GM12878 (cell line): ENCODE measurements at regions not wholly inside any gene's neighbourhood (a gene's known extent, or its start where the extent isn't known, plus 50 kb on each side); places are given as distances from the start of the nearest gene placed in this dataset.

Experiments used
- ATAC-seq: fragments of 200-7000 bp; cut with Tn5 transposase; 3 replicates; pipeline ENCODE4 v1.9.1; 2020; ENCODE audit warnings: mild to moderate bottlenecking, moderate library complexity
- BruUV-seq: library from RNA; stranded (reverse); fragments of 400-500 nt; replicated peaks from 2 replicates; lab custom pipeline; 2021; lab: Mats Ljungman, UMichigan
- CTCF ChIA-PET: fragments of 300-600 bp; sonication (Branson Sonifier 250); formaldehyde crosslinking; extraction: SDS; loops from one replicate; lab custom pipeline; 2021; ENCODE audit warnings: inconsistent platforms; lab: Yijun Ruan, JAX
- POLR2A ChIA-PET: fragments of 350-600 bp; formaldehyde crosslinking; extraction: SDS; loops from one replicate; lab custom pipeline; 2021; ENCODE audit warnings: inconsistent platforms; lab: Charles Lee
- RAD21 ChIA-PET: fragments of 300-600 bp; sonication (Branson Sonifier 250); formaldehyde crosslinking; loops from one replicate; lab custom pipeline; 2023; ENCODE audit warnings: antibody characterized with exemption; ENCODE audit not compliant: unreplicated experiment; lab: Charles Lee
- SMC1A ChIA-PET: fragments of 300-600 bp; sonication (Branson Sonifier 250); formaldehyde crosslinking; loops from one replicate; lab custom pipeline; 2023; ENCODE audit not compliant: unreplicated experiment, uncharacterized antibody; lab: Charles Lee
- DNase-seq: peaks from one replicate; pipeline ENCODE4 v3.0.0-alpha.2; 2011; ENCODE audit warnings: low read depth, low spot score
- FAIRE-seq: peaks from 3 replicates; lab custom pipeline; 2011; peaks lifted over from hg19 to GRCh38; lab: Jason Lieb, UNC
- H2AFZ ChIP-seq: 2 replicates; pipeline ENCODE4 v1.6.0; 2011; ENCODE audit warnings: low read depth, low read length, control low read depth; ENCODE audit not compliant: control insufficient read depth
- H3K27ac ChIP-seq: 2 replicates; pipeline ENCODE4 v1.5.1; 2011; ENCODE audit warnings: control low read depth; ENCODE audit not compliant: control insufficient read depth, insufficient read depth
- H3K27me3 ChIP-seq, 2 experiments: replicated peaks in 1 of 2; 2 replicates each; pipeline versions ENCODE4 v1.6.0 to v1.6.1; 2011; ENCODE audit warnings: low read length in 1 of 2; ENCODE audit not compliant: control insufficient read depth in 2 of 2, insufficient read depth in 2 of 2
- H3K36me3 ChIP-seq, 2 experiments: 2 replicates each; pipeline ENCODE4 v1.5.1; 2011; ENCODE audit warnings: low read length in 1 of 2; ENCODE audit not compliant: control insufficient read depth in 2 of 2, insufficient read depth in 2 of 2
- H3K4me1 ChIP-seq: 2 replicates; pipeline ENCODE4 v1.6.1; 2011; ENCODE audit warnings: mild to moderate bottlenecking, low read length, moderate library complexity, mixed read lengths; ENCODE audit not compliant: control insufficient read depth, insufficient read depth
- H3K4me2 ChIP-seq: 2 replicates; pipeline ENCODE4 v1.6.0; 2011; ENCODE audit warnings: control low read depth; ENCODE audit not compliant: control insufficient read depth, insufficient read depth
- H3K4me3 ChIP-seq: fragments of 200-600 bp; sonication (generic); 2 replicates; pipeline ENCODE4 v1.5.1; 2016
- H3K79me2 ChIP-seq: 2 replicates; pipeline ENCODE4 v1.6.0; 2011; ENCODE audit warnings: low read length; ENCODE audit not compliant: control insufficient read depth, insufficient read depth
- H3K9ac ChIP-seq: 2 replicates; pipeline ENCODE4 v1.8.0; 2011; ENCODE audit warnings: low read length, control low read depth, mixed read lengths; ENCODE audit not compliant: control insufficient read depth, insufficient read depth
- H3K9me3 ChIP-seq: replicated peaks from 3 replicates; pipeline ENCODE4 v1.5.1; 2011; ENCODE audit warnings: mild to moderate bottlenecking, low read length; ENCODE audit not compliant: control insufficient read depth, insufficient read depth
- H4K20me1 ChIP-seq: 2 replicates; pipeline ENCODE4 v1.6.0; 2011; ENCODE audit not compliant: control insufficient read depth, insufficient read depth
- E4F1 ChIP-seq: fragments of 450-650 bp; IDR thresholded peaks from 2 replicates; pipeline ENCODE4 v1.6.1; 2018; ENCODE audit warnings: borderline replicate concordance, mild to moderate bottlenecking; ENCODE audit not compliant: partially characterized antibody
- EED ChIP-seq: sonication (generic); IDR thresholded peaks from 2 replicates; pipeline ENCODE4 v1.6.1; 2016; ENCODE audit warnings: antibody characterized with exemption, low read depth
- FOXK2 ChIP-seq: fragments of 450-650 bp; IDR thresholded peaks from 2 replicates; pipeline ENCODE4 v1.6.1; 2017; ENCODE audit warnings: mild to moderate bottlenecking, moderate library complexity
- HDAC6 ChIP-seq: fragments of 200-600 bp; sonication (generic); IDR thresholded peaks from one replicate; pipeline ENCODE4 v1.8.0; 2017; ENCODE audit warnings: antibody characterized with exemption; ENCODE audit not compliant: unreplicated experiment
- KDM1A ChIP-seq: fragments of 200-600 bp; sonication (generic); IDR thresholded peaks from 2 replicates; pipeline ENCODE4 v1.6.1; 2016; ENCODE audit warnings: borderline replicate concordance
- KLF5 ChIP-seq: fragments of 450-650 bp; IDR thresholded peaks from 2 replicates; pipeline ENCODE4 v1.6.1; 2014; ENCODE audit warnings: mild to moderate bottlenecking; ENCODE audit not compliant: partially characterized antibody
- POLR2AphosphoS2 ChIP-seq: IDR thresholded peaks from 2 replicates; pipeline ENCODE4 v1.6.1; 2011; ENCODE audit warnings: low read depth, mild to moderate bottlenecking, low read length, improper control_type of control experiment, moderate library complexity
- POU2F2 ChIP-seq: IDR thresholded peaks from 3 replicates; pipeline ENCODE4 v1.6.1; 2011; ENCODE audit warnings: low read depth, mild to moderate bottlenecking, low read length, borderline replicate concordance
- RAD21 ChIP-seq: IDR thresholded peaks from 2 replicates; pipeline ENCODE4 v1.6.1; 2011; ENCODE audit warnings: mild to moderate bottlenecking, low read depth, low read length, moderate library complexity; ENCODE audit not compliant: insufficient read depth
- SIX5 ChIP-seq: IDR thresholded peaks from 2 replicates; pipeline ENCODE4 v1.6.1; 2011; ENCODE audit warnings: mild to moderate bottlenecking, low read depth, low read length, moderate library complexity; ENCODE audit not compliant: severe bottlenecking
- USF1 ChIP-seq: IDR thresholded peaks from 2 replicates; pipeline ENCODE4 v1.6.1; 2011; ENCODE audit warnings: borderline replicate concordance, low read depth, mild to moderate bottlenecking, moderate library complexity, mixed read lengths, low read length; ENCODE audit not compliant: insufficient read depth; ENCODE audit errors: extremely low read length
- WGBS: methylation state at CpG from one replicate; pipeline ENCODE4 v1.1.6; 2016; ENCODE audit warnings: low lambda C conversion rate; ENCODE audit not compliant: insufficient replicate concordance, insufficient coverage; ENCODE audit errors: missing lambda C conversion rate; 5-methylcytosine and 5-hydroxymethylcytosine counted together
- in situ Hi-C: fragments of 300-500 bp; cut with MboI; formaldehyde crosslinking; loops from 9 replicates; pipeline ENCODE4 v1.14.3; 2018; ENCODE audit warnings: mixed read lengths
- intact Hi-C: fragments of 100-400 bp; cut with micrococcal nuclease; formaldehyde crosslinking; loops from one replicate; pipeline ENCODE4 v1.14.2; 2022; ENCODE audit not compliant: unreplicated experiment
- TF ChIP-seq, protein P1 (sequence below): fragments of 450-650 bp; IDR thresholded peaks from 2 replicates; pipeline ENCODE4 v1.6.1; 2017; ENCODE audit warnings: mild to moderate bottlenecking, low read depth, inconsistent platforms; ENCODE audit not compliant: poor library complexity, severe bottlenecking

DNA sequence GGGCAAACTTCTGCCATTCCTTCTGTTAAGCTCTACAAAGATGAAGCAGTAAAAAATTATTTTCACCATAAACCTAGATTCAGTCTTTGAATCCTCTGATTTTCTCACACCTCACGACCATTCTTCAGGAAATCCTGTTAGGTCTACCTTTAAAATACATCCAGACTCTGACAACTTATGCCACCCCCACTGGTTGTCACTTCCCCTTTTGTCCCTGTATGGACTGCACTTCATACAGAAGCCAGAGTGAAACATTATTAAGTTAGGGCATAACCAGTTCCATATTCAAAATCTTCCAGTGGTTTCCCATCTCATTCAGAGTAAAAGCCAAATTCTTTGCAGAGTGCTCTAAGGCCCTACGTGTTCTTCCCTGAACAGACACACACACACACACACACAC, 499.8 kb downstream of the RASEF start:
- no peaks in the 10 kb centered on the region for H3K79me2 ChIP-seq
- H3K4me2 ChIP-seq: no peak overlapping the region
- WGBS: 2% methylated on average over 2 of the region's 2 CpGs
- CTCF ChIA-PET: no interaction called here
- no peak overlapping the region for H2AFZ ChIP-seq
- no peak for FAIRE-seq
- ATAC-seq: no peak
- H3K9ac ChIP-seq: no peak overlapping the region
- SMC1A ChIA-PET: interaction anchor here (1.0 kb wide), 1 partner anchor 19 kb away, joined by 3 read pairs; no protein-coding TSS in a partner anchor
- BruUV-seq: no TSS peak
- H3K9me3 ChIP-seq: no peaks in the 10 kb centered on the region
- H3K36me3 ChIP-seq: no peaks in the 10 kb centered on the region
- H3K27ac ChIP-seq: no peak overlapping the region
- in situ Hi-C loops: no loop called here
- no peak for DNase-seq
- H4K20me1 ChIP-seq: no peaks in the 10 kb centered on the region
- no peak for TF ChIP-seq POU2F2
- TF ChIP-seq E4F1: no peak
- TF ChIP-seq SIX5: no peak
- TF ChIP-seq RAD21: no peak
- TF ChIP-seq HDAC6: no peak
- intact Hi-C loops: no loop called here
- no peaks in the 10 kb centered on the region for H3K4me1 ChIP-seq
- POLR2A ChIA-PET: no interaction called here
- RAD21 ChIA-PET: no interaction called here
- no peaks in the 10 kb centered on the region for H3K27me3 ChIP-seq
- H3K4me3 ChIP-seq: no peak overlapping the region

DNA sequence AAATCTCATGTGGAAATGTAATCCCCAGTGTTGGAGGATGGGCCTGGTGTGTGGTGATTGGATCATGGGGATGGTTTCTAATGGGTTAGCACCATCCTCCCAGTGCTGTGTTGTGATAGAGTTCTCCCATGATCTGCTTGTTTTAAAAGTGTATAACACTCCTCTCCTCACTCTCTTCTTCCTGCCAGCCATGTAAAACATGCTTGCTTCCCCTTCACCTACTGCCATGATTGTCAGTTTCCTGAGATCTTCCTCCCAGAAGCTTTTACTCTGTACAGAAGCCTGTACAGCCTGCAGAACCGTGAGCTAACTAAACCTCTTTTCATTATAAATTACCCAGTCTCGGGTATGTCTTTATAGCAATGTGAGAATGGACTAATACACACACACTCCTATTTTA, 499.1 kb downstream of the RASEF start:
- H3K4me3 ChIP-seq: no peak overlapping the region
- H3K27ac ChIP-seq: no peak overlapping the region
- FAIRE-seq (no peak), DNase-seq (no peak), ATAC-seq (no peak)
- ChIA-PET CTCF (no interaction called here), RAD21 (no interaction called here), POLR2A (no interaction called here), SMC1A (no interaction called here)
- no peak overlapping the region for H3K9ac ChIP-seq
- BruUV-seq: no TSS peak
- H3K4me1 ChIP-seq: no peaks in the 10 kb centered on the region
- H3K27me3 ChIP-seq: no peaks in the 10 kb centered on the region
- intact Hi-C loops (no loop called here), in situ Hi-C loops (no loop called here)
- no peaks in the 10 kb centered on the region for H3K36me3 ChIP-seq
- no peaks in the 10 kb centered on the region for H3K79me2 ChIP-seq
- no peaks in the 10 kb centered on the region for H4K20me1 ChIP-seq
- H3K9me3 ChIP-seq: no peaks in the 10 kb centered on the region
- WGBS: 0% methylated on average over 2 of the region's 2 CpGs
- H3K4me2 ChIP-seq: no peak overlapping the region
- no peak overlapping the region for H2AFZ ChIP-seq
- no peak for TF ChIP-seq KLF5
- TF ChIP-seq, protein P1, sequence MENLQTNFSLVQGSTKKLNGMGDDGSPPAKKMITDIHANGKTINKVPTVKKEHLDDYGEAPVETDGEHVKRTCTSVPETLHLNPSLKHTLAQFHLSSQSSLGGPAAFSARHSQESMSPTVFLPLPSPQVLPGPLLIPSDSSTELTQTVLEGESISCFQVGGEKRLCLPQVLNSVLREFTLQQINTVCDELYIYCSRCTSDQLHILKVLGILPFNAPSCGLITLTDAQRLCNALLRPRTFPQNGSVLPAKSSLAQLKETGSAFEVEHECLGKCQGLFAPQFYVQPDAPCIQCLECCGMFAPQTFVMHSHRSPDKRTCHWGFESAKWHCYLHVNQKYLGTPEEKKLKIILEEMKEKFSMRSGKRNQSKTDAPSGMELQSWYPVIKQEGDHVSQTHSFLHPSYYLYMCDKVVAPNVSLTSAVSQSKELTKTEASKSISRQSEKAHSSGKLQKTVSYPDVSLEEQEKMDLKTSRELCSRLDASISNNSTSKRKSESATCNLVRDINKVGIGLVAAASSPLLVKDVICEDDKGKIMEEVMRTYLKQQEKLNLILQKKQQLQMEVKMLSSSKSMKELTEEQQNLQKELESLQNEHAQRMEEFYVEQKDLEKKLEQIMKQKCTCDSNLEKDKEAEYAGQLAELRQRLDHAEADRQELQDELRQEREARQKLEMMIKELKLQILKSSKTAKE: no peak
- TF ChIP-seq USF1: no peak
- TF ChIP-seq POU2F2: no peak
- no peak for TF ChIP-seq KDM1A
- no peak for TF ChIP-seq EED
- TF ChIP-seq FOXK2: no peak
- no peak for TF ChIP-seq POLR2AphosphoS2
